Neural progenitor cell (in vitro differentiated cells): ENCODE measurements at regions not wholly inside any gene's neighbourhood (a gene's known extent, or its start where the extent isn't known, plus 50 kb on each side); places are given as distances from the start of the nearest gene placed in this dataset.

Experiments
- CTCF ChIP-seq: fragments of 200-600 bp; sonication (generic); IDR thresholded peaks from 2 replicates; pipeline ENCODE4 v1.5.1; 2017; ENCODE audit warnings: antibody characterized with exemption, mild to moderate bottlenecking
- EZH2 ChIP-seq: fragments of 200-600 bp; sonication (generic); IDR thresholded peaks from 2 replicates; pipeline ENCODE4 v1.6.1; 2017; ENCODE audit warnings: antibody characterized with exemption, mild to moderate bottlenecking, moderate library complexity
- EZH2phosphoT487 ChIP-seq: fragments of 200-600 bp; sonication (generic); IDR thresholded peaks from 2 replicates; pipeline ENCODE4 v1.6.1; 2017; ENCODE audit warnings: antibody characterized with exemption

- TF ChIP-seq CTCF (no peak), EZH2 (no peak), EZH2phosphoT487 (no peak)
Measured at GRCh38 chr2:42864641-42865280, 72.4 kb upstream of the HAAO start.
